PC-3 (cell line): ENCODE measurements at regions not wholly inside any gene's neighbourhood (a gene's known extent, or its start where the extent isn't known, plus 50 kb on each side); places are given as distances from the start of the nearest gene placed in this dataset.

Source experiments
- ATAC-seq: fragments of 200-7000 bp; cut with Tn5 transposase; 2 replicates; pipeline ENCODE4 v1.9.1; 2020; ENCODE audit warnings: mild to moderate bottlenecking, moderate library complexity
- BruUV-seq: library from RNA; stranded (reverse); fragments of 400-500 nt; replicated peaks from 2 replicates; lab custom pipeline; 2021; lab: Mats Ljungman, UMichigan
- CTCF ChIA-PET: fragments of 300-600 bp; sonication (Branson Sonifier 250); formaldehyde crosslinking; loops from one replicate; lab custom pipeline; 2022; ENCODE audit warnings: antibody characterized with exemption; lab: Charles Lee
- POLR2A ChIA-PET: fragments of 300-600 bp; sonication (Branson Sonifier 250); formaldehyde crosslinking; loops from one replicate; lab custom pipeline; 2022; ENCODE audit warnings: antibody characterized with exemption; ENCODE audit not compliant: unreplicated experiment; lab: Charles Lee
- DNase-seq: peaks from one replicate; pipeline ENCODE4 v3.0.0-alpha.2; 2015
- H2AFZ ChIP-seq: fragments of 300-600 bp; sonication (generic); 2 replicates; pipeline ENCODE4 v1.6.0; 2016; ENCODE audit warnings: antibody characterized with exemption, low read length
- H3F3A ChIP-seq: fragments of 300-600 bp; sonication (generic); one replicate; pipeline ENCODE4 v1.6.0; 2017; ENCODE audit warnings: antibody characterized with exemption, low read length, control low read depth, mild to moderate bottlenecking; ENCODE audit not compliant: unreplicated experiment
- H3K27ac ChIP-seq: fragments of 300-600 bp; sonication (generic); 2 replicates; pipeline ENCODE4 v1.5.1; 2016; ENCODE audit warnings: mild to moderate bottlenecking, low read length
- H3K27me3 ChIP-seq: fragments of 300-600 bp; sonication (generic); 2 replicates; pipeline ENCODE4 v1.6.1; 2016; ENCODE audit warnings: low read length, mixed read lengths
- H3K36me3 ChIP-seq: fragments of 300-600 bp; sonication (generic); 2 replicates; pipeline ENCODE4 v1.6.1; 2016; ENCODE audit warnings: low read depth, mixed run types, low read length, mixed read lengths
- H3K4me1 ChIP-seq: fragments of 300-600 bp; sonication (generic); 2 replicates; pipeline ENCODE4 v1.5.1; 2016; ENCODE audit warnings: low read length; ENCODE audit not compliant: insufficient read depth
- H3K4me2 ChIP-seq: fragments of 300-600 bp; sonication (generic); 2 replicates; pipeline ENCODE4 v1.6.0; 2016; ENCODE audit warnings: low read length
- H3K4me3 ChIP-seq: fragments of 300-600 bp; sonication (generic); 2 replicates; pipeline ENCODE4 v1.5.1; 2016; ENCODE audit warnings: mild to moderate bottlenecking, low read length, mixed read lengths
- H3K79me2 ChIP-seq: fragments of 300-600 bp; sonication (generic); 2 replicates; pipeline ENCODE4 v1.6.1; 2017; ENCODE audit warnings: low read length, mixed read lengths
- H3K9ac ChIP-seq: fragments of 300-600 bp; sonication (generic); 2 replicates; pipeline ENCODE4 v1.6.0; 2016; ENCODE audit warnings: mild to moderate bottlenecking, low read length
- H3K9me2 ChIP-seq: fragments of 300-600 bp; sonication (generic); replicated peaks from 2 replicates; pipeline ENCODE4 v1.6.1; 2016; ENCODE audit warnings: mixed run types, low read length, mixed read lengths
- H3K9me3 ChIP-seq: fragments of 300-600 bp; sonication (generic); 2 replicates; pipeline ENCODE4 v1.6.1; 2016; ENCODE audit warnings: low read length, mixed read lengths
- H4K20me1 ChIP-seq: fragments of 300-600 bp; sonication (generic); 2 replicates; pipeline ENCODE4 v1.6.1; 2016; ENCODE audit warnings: low read length, mixed read lengths
- CTCF ChIP-seq: fragments of 300-600 bp; sonication (generic); conservative IDR thresholded peaks from 2 replicates; pipeline ENCODE4 v1.5.1; 2017; ENCODE audit warnings: antibody characterized with exemption, low read depth, mild to moderate bottlenecking, low read length
- EZH2 ChIP-seq: fragments of 300-600 bp; sonication (generic); IDR thresholded peaks from one replicate; pipeline ENCODE4 v1.6.1; 2017; ENCODE audit warnings: antibody characterized with exemption, mild to moderate bottlenecking, low read length; ENCODE audit not compliant: unreplicated experiment
- EZH2phosphoT487 ChIP-seq: fragments of 300-600 bp; sonication (generic); IDR thresholded peaks from 2 replicates; pipeline ENCODE4 v1.6.1; 2018; ENCODE audit warnings: mild to moderate bottlenecking, antibody characterized with exemption, low read length, borderline replicate concordance
- intact Hi-C: fragments of 100-400 bp; cut with micrococcal nuclease; formaldehyde crosslinking; loops from 2 replicates; pipeline ENCODE4 v1.9.0; 2023

- intact Hi-C loops, result no loop called here
Measured at GRCh38 chr5:29949301-29949872, 1244.1 kb upstream of the CDH6 start.

GRCh38 chr5:29944327-29944726 is 1249.2 kb upstream of the CDH6 start:
- Histone ChIP-seq H3K4me2 (no peak overlapping the region), H3K4me3 (no peak overlapping the region), H2AFZ (no peak overlapping the region), H3K27me3 (no peaks in the 10 kb centered on the region), H3K9ac (peak overlapping the region; percentile 6; the same call in 1 of the 2 replicates), H4K20me1 (no peaks in the 10 kb centered on the region), H3K4me1 (0 out of 2 replicates have a peak, but pooled peaks cover 16% of the 10 kb centered on the region), H3F3A (no peaks in the 10 kb centered on the region), H3K36me3 (no peaks in the 10 kb centered on the region), H3K79me2 (no peaks in the 10 kb centered on the region), H3K27ac (peak overlapping the region; percentile 51), H3K9me2 (no peaks in the 10 kb centered on the region), H3K9me3 (no peaks in the 10 kb centered on the region)
- ChIA-PET POLR2A (interaction anchor here (0.6 kb wide), 2 partner anchors 134 to 247 kb away, joined by 4 to 5 read pairs; no protein-coding TSS in a partner anchor), CTCF (no interaction called here)
- intact Hi-C loops, result loop anchor here (2.0 to 5.0 kb wide), 2 partner anchors 153 to 578 kb away; no protein-coding TSS in a partner anchor
- BruUV-seq, result no TSS peak
- peak; percentile 52 for DNase-seq
- peak; percentile 93 for ATAC-seq
- no peak for TF ChIP-seq CTCF
- no peak for TF ChIP-seq EZH2
- TF ChIP-seq EZH2phosphoT487, result no peak

More at GRCh38 chr5:29949301-29949872, 1244.1 kb upstream of the CDH6 start:
- Histone ChIP-seq H3F3A (no peaks in the 10 kb centered on the region), H2AFZ (no peak overlapping the region), H4K20me1 (no peaks in the 10 kb centered on the region), H3K4me2 (no peak overlapping the region), H3K4me1 (0 out of 2 replicates have a peak, but pooled peaks cover 6% of the 10 kb centered on the region), H3K9me3 (no peaks in the 10 kb centered on the region), H3K9me2 (no peaks in the 10 kb centered on the region), H3K36me3 (no peaks in the 10 kb centered on the region), H3K4me3 (no peak overlapping the region), H3K9ac (no peak overlapping the region), H3K79me2 (no peaks in the 10 kb centered on the region), H3K27me3 (no peaks in the 10 kb centered on the region), H3K27ac (no peak overlapping the region)
- no peak for ATAC-seq
- ChIA-PET POLR2A (no interaction called here), CTCF (no interaction called here)
- BruUV-seq, result no TSS peak
- TF ChIP-seq EZH2phosphoT487 (no peak), CTCF (no peak), EZH2 (no peak)
- no peak for DNase-seq

- H3K9ac ChIP-seq, result no peak overlapping the region
- H3K27me3 ChIP-seq, result no peaks in the 10 kb centered on the region
- POLR2A ChIA-PET, result no interaction called here
- H3K79me2 ChIP-seq, result no peaks in the 10 kb centered on the region
- H3K36me3 ChIP-seq, result no peaks in the 10 kb centered on the region
- no peaks in the 10 kb centered on the region for H4K20me1 ChIP-seq
- H3K9me2 ChIP-seq, result 0 out of 2 replicates have a peak, but pooled peaks cover 2% of the 10 kb centered on the region
- peak overlapping the region; percentile 35 for H3K27ac ChIP-seq
- BruUV-seq, result no TSS peak
- H3K4me3 ChIP-seq, result no peak overlapping the region
- DNase-seq, result peak; percentile 53
- CTCF ChIA-PET, result no interaction called here
- no peaks in the 10 kb centered on the region for H3F3A ChIP-seq
- H3K4me1 ChIP-seq, result 0 out of 2 replicates have a peak, but pooled peaks cover 16% of the 10 kb centered on the region
- no peak overlapping the region for H3K4me2 ChIP-seq
- intact Hi-C loops, result loop anchor here (5.0 kb wide), 1 partner anchor 155 kb away; no protein-coding TSS in a partner anchor
- no peak overlapping the region for H2AFZ ChIP-seq
- H3K9me3 ChIP-seq, result no peaks in the 10 kb centered on the region
- ATAC-seq, result peak; percentile 71
- no peak for TF ChIP-seq CTCF
- no peak for TF ChIP-seq EZH2phosphoT487
- TF ChIP-seq EZH2, result no peak
Measured at GRCh38 chr5:29942089-29942488, 1251.4 kb upstream of the CDH6 start.
